ENCODE measurements at regions not wholly inside any gene's neighbourhood (a gene's known extent, or its start where the extent isn't known, plus 50 kb on each side); places are given as distances from the start of the nearest gene placed in this dataset.

- TF ChIP-seq CTCF (IDR thresholded peaks at IDR 0.05) (no peak), POLR2A (IDR thresholded peaks at IDR 0.05) (no peak), POLR2AphosphoS5 (IDR thresholded peaks at IDR 0.05) (no peak), EP300 (IDR thresholded peaks at IDR 0.05; ENCODE audit: low read depth) (no peak)
Measured at GRCh38 chr11:134710861-134711407, 298.9 kb upstream of the B3GAT1 start.
